Cardiac septum (tissue), 1 donor: ENCODE measurements at regions not wholly inside any gene's neighbourhood (a gene's known extent, or its start where the extent isn't known, plus 50 kb on each side); places are given as distances from the start of the nearest gene placed in this dataset.
A peak's percentile ranks its signal among the peaks of the same experiment; 100 is the strongest.

Source experiments
- DNase-seq: peaks from one replicate; pipeline ENCODE4 v3.0.0-alpha.2; 2020; ENCODE audit warnings: low spot score
- intact Hi-C: fragments of 100-400 bp; cut with DNase I; formaldehyde crosslinking; loops from one replicate; pipeline ENCODE4 v1.14.0; 2022
- donor health status: DM: no; HTN: no; CAD: no.

DNA sequence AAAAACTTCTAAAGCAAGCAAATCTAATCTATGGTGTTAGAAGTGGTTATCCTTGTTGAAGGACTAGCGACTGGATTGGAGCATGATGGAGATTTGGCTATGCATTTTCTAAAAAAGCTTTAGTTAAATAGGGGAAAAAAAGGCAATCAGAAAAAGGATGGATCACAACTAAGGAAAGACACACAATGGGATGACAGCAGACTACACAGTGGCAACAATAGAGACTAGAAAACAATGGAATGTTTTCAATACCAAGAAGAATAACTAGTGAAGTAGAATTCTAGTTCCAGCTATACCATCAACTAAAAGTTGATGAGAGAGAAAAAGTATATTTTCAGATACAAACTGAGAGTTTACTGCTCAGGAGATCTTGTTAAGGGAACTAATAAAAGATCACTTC, 605.8 kb downstream of the PTPRU start:
- intact Hi-C loops: loop anchor here (10.0 kb wide), 1 partner anchor 607 kb away; the partner anchor contains the start of genes MECR and PTPRU
- DNase-seq: no peak

DNA sequence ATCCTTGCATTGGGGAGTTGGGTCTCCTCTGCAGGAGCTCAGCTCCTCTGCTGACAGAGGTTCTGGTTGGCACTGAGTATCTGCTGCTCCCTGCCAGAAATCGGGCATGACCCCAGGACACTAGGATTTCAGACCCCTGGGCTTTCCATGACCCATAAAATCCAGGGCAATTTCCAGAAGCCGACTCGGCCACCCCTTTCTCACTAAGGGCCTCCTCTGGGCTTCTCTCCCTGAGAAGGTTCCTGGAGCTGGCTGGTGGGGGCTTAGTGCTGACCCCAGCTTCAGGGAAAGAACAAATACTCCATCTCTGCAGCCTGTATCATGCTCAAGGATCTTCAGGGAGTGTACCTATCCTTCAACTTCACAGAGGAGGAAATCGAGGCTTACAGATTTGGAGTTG, 603.4 kb downstream of the PTPRU start:
- no peak for DNase-seq

DNA sequence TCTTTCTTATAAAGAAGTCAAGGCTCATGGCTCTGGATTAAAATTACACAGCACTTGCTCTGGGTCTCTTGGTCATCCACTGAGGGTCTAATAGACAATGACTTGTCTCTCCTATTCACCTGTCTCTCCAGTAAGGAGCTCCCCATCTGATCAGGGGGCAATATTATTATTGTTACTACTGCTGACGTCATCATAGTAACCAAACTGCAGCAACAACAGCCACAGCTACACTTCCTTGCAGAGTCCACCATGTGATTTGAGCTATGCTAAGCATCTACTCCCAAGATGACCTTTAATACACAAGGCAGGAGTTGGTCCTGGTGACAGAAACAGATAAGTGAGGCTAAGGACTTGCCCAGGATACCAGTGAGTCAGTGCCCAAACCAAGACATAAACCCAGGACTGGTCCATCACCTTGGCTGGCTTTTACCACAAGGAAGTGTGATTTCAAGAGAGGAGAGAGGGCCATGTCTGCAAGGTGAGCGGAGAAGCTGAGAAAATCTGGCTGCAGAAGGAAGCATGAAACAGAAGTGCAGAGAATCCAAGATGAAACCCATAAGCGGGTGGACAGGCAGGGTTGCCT, 602.5 kb downstream of the PTPRU start:
- intact Hi-C loops: no loop called here
- DNase-seq: no peak

More for the DNA sequence above, 603.4 kb downstream of the PTPRU start:
- intact Hi-C loops: loop anchor here (10.0 kb wide), 1 partner anchor 605 kb away; the partner anchor contains the start of genes MECR and PTPRU

DNA sequence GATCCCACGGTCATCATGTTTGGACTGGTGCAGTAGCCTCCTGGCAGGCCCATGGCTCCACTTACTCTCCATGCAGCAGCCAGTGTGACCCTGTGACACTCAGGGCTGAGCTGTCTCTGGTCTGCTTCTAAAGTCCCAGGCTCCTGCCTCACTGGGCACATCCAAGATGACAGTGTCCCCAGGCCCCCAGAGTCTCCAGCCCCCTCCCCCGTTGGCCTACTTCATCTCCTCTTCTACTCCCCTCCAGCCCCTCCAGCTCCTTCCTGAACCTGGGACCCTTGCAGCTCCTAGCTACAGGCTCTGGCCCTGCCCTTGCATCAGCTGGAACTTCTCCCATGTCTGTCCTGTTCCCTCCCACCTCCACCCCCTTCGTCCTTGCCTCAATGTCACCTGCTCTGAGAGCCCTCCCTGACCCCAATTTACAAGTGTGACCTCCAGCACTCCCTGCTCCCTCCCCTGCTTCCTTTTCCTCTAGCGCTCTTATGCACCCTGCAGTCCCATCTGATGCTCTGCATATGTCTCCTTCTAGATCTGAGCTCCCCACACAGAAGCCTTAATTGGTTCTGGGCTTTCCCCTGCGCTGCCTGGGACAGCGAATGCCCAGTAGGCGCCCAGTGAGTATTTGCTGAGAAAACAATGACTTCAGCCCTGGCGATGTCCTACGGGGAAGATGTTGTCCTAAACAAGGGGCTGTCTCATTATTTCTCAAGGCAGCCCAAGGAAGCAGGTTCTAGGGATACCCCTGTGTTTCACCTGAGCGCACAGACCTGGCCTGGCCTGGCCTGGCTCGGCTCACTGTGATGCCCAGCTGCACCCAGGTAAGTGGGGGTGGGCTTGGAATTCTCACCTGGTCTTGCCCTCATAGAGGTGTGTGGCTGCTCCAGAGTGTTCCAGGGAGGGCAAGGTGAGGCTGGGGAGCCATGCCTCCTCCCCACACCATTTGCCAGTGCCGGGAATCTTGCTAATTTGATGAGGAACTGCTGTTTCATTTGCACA, 600.6 kb downstream of the PTPRU start:
- intact Hi-C loops: no loop called here
- no peak for DNase-seq

DNA sequence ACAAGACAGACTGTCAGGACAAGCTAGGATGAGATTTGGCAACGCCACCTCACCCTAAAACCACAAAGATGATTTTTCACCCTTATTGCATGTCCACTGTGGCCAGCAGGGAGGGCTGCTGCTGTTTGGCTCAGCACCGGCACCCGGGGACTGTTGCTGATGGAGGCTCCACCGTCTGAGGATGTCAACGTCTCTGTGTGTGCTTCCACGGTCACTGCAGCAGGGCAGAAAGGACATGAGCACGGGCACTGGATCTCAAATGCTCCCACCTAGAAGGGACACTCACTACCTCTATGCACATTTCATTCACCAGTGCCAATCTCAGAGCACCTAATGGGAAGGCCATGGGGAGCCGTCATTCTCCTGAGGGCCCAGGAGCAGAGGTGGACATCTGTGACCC, 599.6 kb downstream of the PTPRU start:
- intact Hi-C loops: no loop called here
- DNase-seq: peak; percentile 14

DNA sequence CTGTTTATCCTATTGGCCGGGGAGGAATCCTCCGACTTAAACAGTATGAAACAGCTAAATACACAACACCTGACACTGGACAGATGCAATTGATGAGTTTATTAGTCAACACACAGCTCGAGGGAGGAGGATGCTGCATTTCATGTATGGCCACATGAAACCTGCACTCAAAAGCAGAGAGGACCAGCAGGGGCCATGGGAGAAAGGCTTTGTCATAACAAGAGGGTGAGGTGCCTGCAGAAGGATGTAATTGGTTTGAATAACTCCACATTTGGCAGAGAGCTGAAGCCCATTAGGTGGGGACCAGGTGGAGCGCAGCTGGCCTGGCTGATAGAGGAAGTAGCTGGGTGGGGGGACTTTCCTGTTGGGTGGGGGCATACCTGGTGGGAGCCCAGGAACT, 599.1 kb downstream of the PTPRU start:
- peak; percentile 39 for DNase-seq
- intact Hi-C loops: no loop called here

DNA sequence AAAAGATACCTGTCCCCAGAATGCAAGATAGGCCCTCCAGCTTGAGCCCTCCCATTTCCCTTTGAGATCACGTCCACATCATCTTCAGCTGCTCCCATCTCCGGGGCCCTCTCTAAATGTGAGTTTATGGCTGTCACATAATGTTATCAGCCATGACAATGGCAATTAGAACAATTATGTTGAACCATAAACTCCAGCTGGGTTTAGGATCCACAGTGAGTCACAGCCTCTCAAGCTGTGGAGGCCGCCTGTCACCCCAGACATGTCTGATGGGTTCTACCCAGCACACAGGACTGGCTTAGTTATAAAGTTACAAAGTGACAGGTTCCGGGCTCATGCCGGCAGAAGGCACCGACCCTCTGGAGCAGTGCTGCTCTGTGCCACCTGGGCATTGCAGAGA, 597.3 kb downstream of the PTPRU start:
- intact Hi-C loops: no loop called here
- no peak for DNase-seq

DNA sequence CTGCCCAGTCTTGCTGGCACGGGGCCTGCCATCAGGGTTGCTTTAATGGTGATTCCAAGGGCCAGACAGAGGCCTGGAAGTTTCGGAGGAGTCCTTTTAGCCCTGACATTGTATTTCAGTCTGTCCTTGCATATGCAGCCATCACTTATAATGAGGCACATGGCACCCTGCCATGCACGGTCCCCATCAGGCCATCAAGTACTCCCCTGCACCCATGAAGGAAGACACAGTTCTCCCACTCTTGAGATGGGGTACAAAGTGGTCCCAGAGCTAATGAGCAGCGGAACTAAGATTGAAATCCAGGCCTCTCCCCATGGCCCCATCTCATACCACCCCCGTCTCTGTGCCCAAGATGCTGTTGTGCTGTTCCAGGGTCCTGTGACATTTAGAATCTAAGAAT, 596.6 kb downstream of the PTPRU start:
- DNase-seq: no peak
- intact Hi-C loops: no loop called here

DNA sequence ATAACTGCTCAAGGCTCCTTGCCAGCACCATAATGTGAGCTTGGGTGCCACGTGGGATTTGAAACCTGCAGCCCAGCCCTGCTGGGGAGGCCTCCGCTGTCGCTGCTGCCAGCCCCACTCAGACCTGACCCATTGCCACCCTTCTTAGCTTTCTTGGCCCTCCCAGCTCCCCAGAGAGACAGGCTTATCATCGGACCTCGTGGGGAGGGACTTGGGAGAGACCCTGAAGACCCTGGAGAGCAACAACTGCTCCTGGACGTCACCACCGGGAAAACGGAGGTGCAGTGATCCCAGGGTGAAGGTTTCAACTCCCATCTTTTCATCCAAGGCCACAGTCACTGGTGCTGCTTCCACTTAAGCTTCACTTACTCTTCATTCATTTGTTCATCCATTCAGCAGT, 596.1 kb downstream of the PTPRU start:
- peak; percentile 29 for DNase-seq
- intact Hi-C loops: no loop called here

DNA sequence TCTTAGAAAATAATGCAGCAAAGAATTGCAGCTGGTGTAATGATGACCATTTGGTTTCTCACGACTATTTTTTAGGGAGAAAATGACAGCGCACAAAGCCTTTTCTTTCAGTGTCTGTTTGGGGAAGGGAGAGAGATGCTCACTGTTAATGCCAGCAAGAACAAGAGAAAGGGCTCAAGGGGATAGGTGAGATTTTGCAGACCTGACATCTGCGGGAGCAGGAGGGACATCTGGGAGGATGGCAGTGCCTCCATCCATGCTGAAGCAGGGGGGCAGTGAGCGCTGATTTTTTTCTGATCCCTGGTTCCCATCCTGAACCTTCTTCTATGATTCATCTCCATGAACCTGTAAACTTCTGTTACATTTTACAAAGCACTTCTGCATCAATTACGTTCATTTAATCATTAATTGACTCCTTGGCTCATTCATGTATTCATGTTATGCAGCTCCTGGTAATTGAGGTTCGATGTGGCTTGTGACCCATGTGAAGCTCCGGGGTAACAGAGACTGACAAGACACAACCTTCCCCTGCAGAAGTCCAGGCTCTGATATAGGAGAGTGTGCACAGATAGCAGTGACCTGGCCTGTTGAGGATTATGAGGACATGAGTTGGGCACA, 595.3 kb downstream of the PTPRU start:
- intact Hi-C loops: no loop called here
- no peak for DNase-seq

DNA sequence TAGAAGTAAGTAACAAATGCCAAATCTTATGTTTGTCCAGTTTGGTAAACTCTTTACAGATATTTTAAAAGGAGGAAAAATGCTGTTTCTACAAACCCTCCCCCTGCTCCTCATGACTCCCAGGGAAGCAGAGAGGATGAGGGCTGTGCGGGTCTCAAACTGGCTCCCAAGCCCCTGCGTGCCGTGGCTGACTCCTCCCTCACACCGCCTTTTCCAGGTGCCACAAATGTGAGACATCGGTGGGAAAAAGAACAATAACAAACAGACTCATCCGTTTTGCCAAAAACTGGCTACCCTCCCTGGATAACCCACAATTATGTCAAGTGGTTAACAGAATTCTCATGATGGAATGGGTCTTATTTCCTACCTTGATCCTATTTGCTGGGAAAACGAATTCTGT, 594.6 kb downstream of the PTPRU start:
- peak; percentile 14 for DNase-seq
- intact Hi-C loops: no loop called here

DNA sequence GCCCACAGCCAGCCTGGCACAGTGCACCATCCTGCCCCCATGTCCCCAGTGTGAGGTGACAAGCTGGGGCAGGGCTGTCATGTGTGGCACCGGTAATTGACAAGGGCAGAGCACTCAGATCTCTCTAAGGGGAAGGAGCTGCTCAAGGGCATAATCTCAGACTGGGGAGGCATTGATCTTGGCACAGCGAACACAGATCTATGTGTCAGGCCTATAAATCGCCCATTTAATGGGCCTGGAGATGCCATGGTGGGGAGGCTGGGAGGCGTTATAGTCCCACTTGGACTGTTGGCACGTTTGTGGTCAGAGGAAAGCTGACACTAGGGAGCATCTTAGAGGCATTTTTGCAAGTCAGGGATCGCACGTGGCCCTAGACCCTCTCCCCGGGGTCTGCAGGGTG, 594.1 kb downstream of the PTPRU start:
- intact Hi-C loops: no loop called here
- peak; percentile 68 for DNase-seq

DNA sequence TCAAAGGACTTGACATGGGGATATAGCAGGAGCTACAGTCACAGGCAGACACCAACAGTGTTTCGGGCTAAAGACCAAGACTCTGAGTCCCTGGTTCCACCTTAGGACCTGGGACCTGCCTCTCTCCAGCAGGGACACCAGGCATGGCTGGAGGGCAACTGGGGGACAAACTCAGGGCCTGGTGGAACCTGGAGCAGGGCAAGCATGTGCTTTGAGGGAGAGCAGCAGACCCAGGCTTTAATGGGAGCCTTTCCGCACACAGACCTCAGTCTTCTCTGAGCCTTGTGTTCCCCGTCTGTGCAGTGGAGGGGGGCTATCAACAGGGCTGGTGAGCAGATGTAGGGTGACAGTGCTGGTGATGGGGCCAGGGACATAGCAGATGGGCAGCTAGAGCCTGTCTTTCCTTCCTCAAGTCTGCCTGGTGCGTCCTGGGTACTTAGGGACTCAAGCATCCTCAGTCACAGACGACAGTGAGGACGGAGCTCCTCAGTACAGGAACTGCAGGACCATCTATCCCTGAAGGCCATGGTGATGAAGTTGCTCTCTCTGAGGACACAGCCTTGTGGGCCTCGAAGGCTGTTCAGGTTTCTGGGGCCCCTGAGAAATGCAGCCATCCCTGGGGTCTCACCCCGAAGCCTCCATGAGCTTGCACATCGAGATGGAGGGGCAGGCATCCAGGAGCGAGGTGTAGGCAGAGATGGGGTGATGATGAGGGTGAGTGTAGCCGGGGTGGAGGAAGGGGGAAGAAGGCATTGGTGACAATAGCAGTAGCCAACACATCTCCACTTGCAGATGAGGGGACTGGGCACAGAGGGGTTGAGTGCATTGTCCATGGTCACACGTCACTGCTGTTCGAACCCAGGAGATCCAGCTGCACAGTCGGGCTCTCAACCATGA, 593.4 kb downstream of the PTPRU start:
- peak; percentile 46 for DNase-seq

DNA sequence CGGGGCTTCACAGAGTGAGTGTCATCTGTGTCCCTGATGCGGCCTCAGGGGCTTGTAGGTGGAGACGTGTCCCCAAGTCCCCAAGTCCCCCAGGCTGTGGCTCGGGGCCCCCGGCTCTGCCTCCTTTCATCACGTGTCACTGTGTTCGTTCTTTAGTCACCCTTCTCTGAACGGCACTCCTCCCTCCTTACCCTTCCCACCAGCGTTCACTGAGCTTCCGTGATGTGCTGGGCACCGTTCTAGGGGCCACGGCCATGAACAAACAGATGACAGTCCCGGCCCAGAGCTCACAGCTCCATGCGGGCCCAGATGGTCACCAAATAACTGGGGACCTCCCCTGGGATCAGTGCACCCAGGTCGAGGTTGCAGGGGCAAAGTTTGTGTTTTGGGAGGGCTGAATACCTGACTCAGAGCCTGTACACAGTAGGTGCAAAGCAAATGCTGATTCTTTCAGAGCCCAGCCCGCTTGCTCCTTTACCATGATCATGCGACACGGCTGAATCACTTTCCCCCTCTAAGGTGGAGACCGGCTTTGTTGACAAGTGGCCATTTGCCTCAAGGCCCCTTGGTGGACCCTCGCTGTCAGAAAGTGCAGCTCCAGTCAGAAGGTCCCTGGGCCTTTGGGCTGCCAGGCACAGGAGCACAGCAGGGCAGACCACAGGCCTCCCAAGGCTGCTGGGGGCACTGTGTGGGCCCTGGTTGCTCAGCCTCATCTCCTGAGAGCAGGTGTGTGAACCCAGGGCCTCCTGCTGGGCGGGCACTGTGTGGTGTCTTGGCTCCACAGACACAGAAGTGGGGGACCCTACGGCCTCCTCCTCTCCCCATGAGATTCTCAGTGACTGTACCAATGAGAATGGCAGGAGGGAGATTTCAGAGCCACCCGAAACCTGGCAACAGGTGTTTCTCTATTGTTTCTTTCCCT, 592.5 kb downstream of the PTPRU start:
- intact Hi-C loops: no loop called here
- DNase-seq: peak; percentile 69

More for the DNA sequence above, 593.4 kb downstream of the PTPRU start:
- intact Hi-C loops: no loop called here

DNA sequence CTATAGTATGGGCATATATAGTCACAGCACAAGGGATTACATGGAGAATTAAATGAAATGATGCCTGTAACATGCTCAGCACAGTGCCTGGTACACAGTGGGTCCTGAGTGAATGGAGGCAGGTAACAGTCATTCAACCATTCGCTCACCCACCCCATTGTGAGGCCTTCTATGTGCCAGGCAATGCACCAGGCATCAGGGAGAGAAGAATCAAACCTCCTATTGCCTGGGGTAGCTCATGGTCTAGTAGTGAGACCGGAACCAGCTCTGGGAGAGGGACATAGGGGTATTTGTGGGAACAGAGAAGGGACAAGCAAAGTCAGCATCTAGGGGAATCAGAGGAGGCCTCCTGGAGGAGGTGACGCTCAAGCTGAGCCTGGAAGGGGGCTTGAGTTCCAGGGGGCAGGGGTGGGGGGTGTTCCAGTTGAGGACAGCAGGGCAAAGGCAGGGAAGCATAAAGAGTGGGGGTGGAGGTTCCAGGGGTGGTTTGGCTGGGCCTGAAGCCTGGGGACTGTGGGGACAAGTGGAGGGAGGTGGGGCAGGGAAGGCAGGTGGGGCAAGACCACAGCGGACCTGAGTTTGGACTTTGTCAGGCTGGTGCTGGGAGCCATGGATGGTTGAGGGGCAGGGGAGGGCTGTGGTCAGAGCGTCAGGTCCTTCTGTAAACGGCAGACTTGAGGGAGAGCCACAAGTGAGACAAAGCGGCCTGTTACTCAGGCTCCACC, 591.6 kb downstream of the PTPRU start:
- peak; percentile 9 for DNase-seq
- intact Hi-C loops: no loop called here

DNA sequence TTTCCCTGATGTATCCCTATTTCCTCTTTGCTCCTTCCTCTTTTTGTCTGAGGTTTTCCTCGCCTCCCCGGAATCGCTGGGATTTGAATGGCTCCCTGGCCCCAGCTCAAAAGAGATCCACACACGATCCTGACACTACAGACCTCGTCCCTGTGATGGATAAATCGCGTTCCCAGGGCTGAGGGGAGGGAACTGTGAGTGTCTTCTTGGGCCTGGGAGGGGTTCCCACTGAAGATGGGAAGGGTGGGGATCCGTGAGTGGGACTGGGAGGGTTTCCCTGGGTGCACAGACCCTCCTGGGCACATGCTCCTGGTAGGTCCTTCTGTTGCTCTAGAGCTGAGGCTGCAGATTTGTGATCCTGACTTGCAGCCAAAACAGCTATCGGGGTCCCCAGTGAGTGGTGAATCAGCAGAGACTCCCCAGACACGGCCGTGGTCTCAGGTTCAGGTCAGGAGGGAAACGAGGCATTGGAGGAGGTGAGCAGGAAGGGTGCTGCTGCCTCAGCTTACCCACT, 591.0 kb downstream of the PTPRU start:
- intact Hi-C loops: no loop called here
- peak; percentile 20 for DNase-seq

DNA sequence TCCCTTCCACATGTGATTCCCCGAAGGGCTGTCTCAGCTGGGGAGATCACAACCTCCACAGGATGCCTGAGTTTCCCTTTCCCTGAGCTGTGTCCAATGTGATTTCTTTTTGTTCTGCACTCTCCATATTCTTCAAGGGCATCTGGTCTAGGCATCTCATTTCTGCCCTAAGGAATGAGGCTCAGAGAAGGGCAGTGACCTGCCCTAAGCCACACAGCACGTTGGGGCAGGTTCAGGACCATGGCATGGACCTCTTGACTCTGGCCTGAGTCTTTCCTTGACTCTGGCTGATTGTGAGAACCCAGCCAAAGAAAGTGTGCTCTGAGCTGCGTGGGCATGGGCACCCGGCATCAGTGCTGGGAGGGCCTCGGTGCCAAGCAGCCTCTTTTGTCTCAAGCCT, 590.3 kb downstream of the PTPRU start:
- peak; percentile 10 for DNase-seq
- intact Hi-C loops: no loop called here
